GM23338 (cell line): ENCODE measurements at regions not wholly inside any gene's neighbourhood (a gene's known extent, or its start where the extent isn't known, plus 50 kb on each side); places are given as distances from the start of the nearest gene placed in this dataset.

Source experiments
- CREB1 ChIP-seq: fragments of 250-450 bp; sonication (Bioruptor Pico); IDR thresholded peaks from 2 replicates; pipeline ENCODE4 v1.5.0; 2020; ENCODE audit warnings: low read depth, mild to moderate bottlenecking, moderate library complexity
- CTCF ChIP-seq, 2 experiments: fragments of 200-600 bp in 1 of 2; sonication (generic) in 1 of 2; conservative IDR thresholded peaks; 2 replicates each; pipeline versions ENCODE4 v1.5.1 to v1.6.1; 2016 to 2017; ENCODE audit warnings: antibody characterized with exemption in 2 of 2, low read depth in 2 of 2, mild to moderate bottlenecking in 2 of 2, moderate library complexity in 1 of 2
- EZH2 ChIP-seq: fragments of 200-600 bp; sonication (generic); IDR thresholded peaks from one replicate; pipeline ENCODE4 v1.8.0; 2017; ENCODE audit warnings: antibody characterized with exemption, mild to moderate bottlenecking, low read depth; ENCODE audit not compliant: unreplicated experiment
- EZH2phosphoT487 ChIP-seq: fragments of 200-600 bp; sonication (generic); IDR thresholded peaks from one replicate; pipeline ENCODE4 v1.8.1; 2018; ENCODE audit warnings: antibody characterized with exemption; ENCODE audit not compliant: unreplicated experiment
- JUNB ChIP-seq: IDR thresholded peaks from one replicate; pipeline ENCODE4 v1.6.1; 2016; ENCODE audit warnings: antibody characterized with exemption; ENCODE audit not compliant: unreplicated experiment
- NANOG ChIP-seq: IDR thresholded peaks from 2 replicates; pipeline ENCODE4 v1.6.1; 2016; ENCODE audit warnings: antibody characterized with exemption, borderline replicate concordance
- POLR2AphosphoS5 ChIP-seq: IDR thresholded peaks from 2 replicates; pipeline ENCODE4 v1.6.1; 2016; ENCODE audit warnings: antibody characterized with exemption, low read depth
- REST ChIP-seq: IDR thresholded peaks from one replicate; pipeline ENCODE4 v1.6.1; 2018; ENCODE audit warnings: antibody characterized with exemption; ENCODE audit not compliant: unreplicated experiment

GRCh38 chr6:99178168-99178567 is 171.3 kb downstream of the FAXC start:
- no peak for TF ChIP-seq CTCF (conservative IDR thresholded peaks at IDR 0.05; ENCODE audit: low read depth in 2 of 2)
- TF ChIP-seq REST, result no peak
- no peak for TF ChIP-seq CREB1 (CRISPR knock-in tag)
- no peak for TF ChIP-seq EZH2phosphoT487
- no peak for TF ChIP-seq EZH2
- TF ChIP-seq POLR2AphosphoS5, result no peak
- no peak for TF ChIP-seq JUNB
- no peak for TF ChIP-seq NANOG
